ENCODE measurements at regions not wholly inside any gene's neighbourhood (a gene's known extent, or its start where the extent isn't known, plus 50 kb on each side); places are given as distances from the start of the nearest gene placed in this dataset.

DNA sequence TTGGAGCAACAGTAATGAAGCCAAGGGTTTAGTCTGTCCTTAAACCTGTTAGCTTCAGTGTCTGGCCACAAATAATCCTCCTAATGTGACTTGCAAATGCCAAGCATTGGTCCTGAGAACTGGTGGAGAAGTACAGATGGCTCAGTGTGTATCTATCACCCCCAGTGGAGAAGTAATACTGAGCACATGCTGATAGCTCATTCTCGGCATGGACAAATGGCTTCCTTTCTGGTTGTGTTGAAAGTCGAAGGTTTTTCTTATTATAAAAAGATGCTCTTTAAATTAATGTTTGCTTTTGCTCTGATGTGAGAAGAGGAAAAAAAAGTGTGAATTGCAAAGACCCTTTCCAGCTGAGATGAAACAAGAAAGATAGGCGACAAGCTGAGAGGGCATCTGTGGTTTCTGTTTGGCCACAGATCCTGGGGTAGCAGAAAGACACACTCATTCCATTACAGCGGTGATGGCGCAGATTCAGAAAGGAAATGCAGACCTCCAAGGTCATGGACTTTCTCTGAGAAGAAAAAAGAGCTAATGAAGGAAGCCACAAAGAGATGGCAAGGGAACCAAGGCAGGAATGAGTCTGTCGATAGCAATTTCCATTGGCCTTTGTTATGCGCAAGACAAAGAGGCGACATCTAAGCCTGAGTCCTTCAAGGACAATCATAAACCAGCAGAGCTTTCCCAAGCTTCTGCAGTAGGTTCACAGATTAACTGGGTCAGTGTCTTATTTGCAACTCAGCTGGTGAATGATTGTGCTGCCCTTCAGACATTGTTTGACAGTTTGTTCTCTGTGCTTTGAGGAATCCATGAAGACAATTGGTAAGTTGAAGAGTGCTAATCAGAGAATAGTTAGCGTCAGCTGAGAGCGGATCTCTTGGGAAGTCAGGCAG lies 155.5 kb upstream of the RGS6 start:
- TF ChIP-seq POLR2A (IDR thresholded peaks at IDR 0.05): no peak
- no peak for TF ChIP-seq POLR2AphosphoS5 (IDR thresholded peaks at IDR 0.05)
- Histone ChIP-seq H3K27me3 (replicated peaks; ENCODE audit: insufficient read depth) (no peaks in the 10 kb centered on the region), H3K4me1 (replicated peaks) (no peaks in the 10 kb centered on the region), H3K27ac (no peak overlapping the region), H3K36me3 (no peaks in the 10 kb centered on the region), H3K9me3 (no peaks in the 10 kb centered on the region), H3K4me3 (no peak overlapping the region)
- intact Hi-C loops (cut with DNase I): no loop called here
- 67% methylated on average over 10 of the region's 10 CpGs for WGBS
- DNase-seq (ENCODE audit: low spot score): no peak

DNA sequence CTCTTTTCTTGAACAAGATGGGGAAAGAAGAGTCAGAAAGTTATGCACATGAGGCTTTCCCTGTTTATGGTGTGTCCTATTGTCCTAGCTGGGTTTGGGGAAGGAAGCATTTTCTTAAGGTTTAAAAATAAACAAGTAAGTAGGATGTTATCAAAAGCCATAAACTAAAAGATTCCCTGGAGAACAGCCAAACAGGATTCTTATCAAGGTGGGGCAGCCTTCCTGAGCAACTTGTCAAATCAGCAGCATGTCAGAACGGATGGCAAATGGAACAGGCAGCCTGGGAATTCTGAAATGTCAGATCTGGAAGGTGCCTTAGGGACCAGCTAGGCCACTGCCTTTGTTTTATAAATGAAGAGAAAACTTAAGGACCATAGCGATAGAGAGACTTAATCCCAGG lies 152.2 kb upstream of the RGS6 start:
- no peak overlapping the region for H3K27ac ChIP-seq
- H3K9me3 ChIP-seq: no peaks in the 10 kb centered on the region
- H3K4me3 ChIP-seq: no peak overlapping the region
- intact Hi-C loops (cut with DNase I): no loop called here
- no peaks in the 10 kb centered on the region for H3K27me3 ChIP-seq (replicated peaks; ENCODE audit: insufficient read depth)
- no peak for TF ChIP-seq POLR2AphosphoS5 (IDR thresholded peaks at IDR 0.05)
- TF ChIP-seq POLR2A (IDR thresholded peaks at IDR 0.05): no peak
- TF ChIP-seq, protein P1, sequence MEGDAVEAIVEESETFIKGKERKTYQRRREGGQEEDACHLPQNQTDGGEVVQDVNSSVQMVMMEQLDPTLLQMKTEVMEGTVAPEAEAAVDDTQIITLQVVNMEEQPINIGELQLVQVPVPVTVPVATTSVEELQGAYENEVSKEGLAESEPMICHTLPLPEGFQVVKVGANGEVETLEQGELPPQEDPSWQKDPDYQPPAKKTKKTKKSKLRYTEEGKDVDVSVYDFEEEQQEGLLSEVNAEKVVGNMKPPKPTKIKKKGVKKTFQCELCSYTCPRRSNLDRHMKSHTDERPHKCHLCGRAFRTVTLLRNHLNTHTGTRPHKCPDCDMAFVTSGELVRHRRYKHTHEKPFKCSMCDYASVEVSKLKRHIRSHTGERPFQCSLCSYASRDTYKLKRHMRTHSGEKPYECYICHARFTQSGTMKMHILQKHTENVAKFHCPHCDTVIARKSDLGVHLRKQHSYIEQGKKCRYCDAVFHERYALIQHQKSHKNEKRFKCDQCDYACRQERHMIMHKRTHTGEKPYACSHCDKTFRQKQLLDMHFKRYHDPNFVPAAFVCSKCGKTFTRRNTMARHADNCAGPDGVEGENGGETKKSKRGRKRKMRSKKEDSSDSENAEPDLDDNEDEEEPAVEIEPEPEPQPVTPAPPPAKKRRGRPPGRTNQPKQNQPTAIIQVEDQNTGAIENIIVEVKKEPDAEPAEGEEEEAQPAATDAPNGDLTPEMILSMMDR (IDR thresholded peaks at IDR 0.05): no peak
- no peak for DNase-seq (ENCODE audit: low spot score)
- no peaks in the 10 kb centered on the region for H3K4me1 ChIP-seq (replicated peaks)
- H3K36me3 ChIP-seq: no peaks in the 10 kb centered on the region
- 40% methylated on average over 2 of the region's 2 CpGs for WGBS

DNA sequence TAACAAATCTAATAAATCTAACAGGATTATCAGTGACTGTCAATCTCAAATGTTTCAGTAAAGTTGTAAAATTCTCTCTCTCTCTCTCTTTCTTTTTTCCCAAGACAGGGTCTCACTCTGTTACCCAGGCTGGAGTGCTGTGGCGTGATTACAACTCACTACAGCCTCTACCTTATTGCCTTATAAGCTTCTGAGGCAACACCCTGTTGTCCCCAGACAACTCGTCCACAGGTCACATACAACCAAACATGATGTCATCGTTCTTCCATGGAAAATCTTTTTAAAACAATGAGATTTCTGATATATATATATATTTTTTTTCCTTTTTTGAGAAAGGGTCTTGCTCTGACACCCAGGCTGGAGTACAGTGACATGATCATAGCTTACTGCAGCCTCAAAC lies 151.4 kb upstream of the RGS6 start:
- Histone ChIP-seq H3K9me3 (no peaks in the 10 kb centered on the region), H3K4me3 (no peak overlapping the region), H3K4me1 (replicated peaks) (no peaks in the 10 kb centered on the region), H3K27me3 (replicated peaks; ENCODE audit: insufficient read depth) (no peaks in the 10 kb centered on the region), H3K27ac (no peak overlapping the region), H3K36me3 (no peaks in the 10 kb centered on the region)
- 60% methylated on average over 3 of the region's 3 CpGs for WGBS
- TF ChIP-seq POLR2AphosphoS5 (IDR thresholded peaks at IDR 0.05) (no peak), POLR2A (IDR thresholded peaks at IDR 0.05) (no peak)
- TF ChIP-seq, protein P1 (IDR thresholded peaks at IDR 0.05): no peak
- intact Hi-C loops (cut with DNase I): no loop called here
- no peak for DNase-seq (ENCODE audit: low spot score)

DNA sequence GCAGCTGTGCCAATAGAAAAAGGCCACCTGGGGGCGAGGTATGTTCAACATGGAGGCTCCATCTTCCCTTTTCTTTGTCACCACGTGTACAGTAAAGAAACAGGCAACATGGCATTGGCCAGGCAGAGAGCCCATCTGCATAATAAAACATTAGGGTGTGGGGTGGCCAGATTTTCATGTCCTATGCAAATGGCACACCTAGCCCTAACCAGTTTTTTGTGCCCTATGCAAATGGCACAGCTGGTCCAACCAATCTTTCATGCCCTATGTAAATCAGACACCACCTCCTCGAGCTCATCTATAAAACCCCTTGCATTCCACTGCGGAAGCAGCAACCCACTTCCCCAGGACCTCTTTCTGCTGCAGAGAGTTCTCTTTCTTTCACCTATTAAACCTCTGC lies 149.1 kb upstream of the RGS6 start:
- Histone ChIP-seq H3K36me3 (no peaks in the 10 kb centered on the region), H3K27ac (no peak overlapping the region), H3K4me1 (replicated peaks) (no peaks in the 10 kb centered on the region), H3K27me3 (replicated peaks; ENCODE audit: insufficient read depth) (no peaks in the 10 kb centered on the region), H3K4me3 (no peak overlapping the region), H3K9me3 (no peaks in the 10 kb centered on the region)
- 65% methylated on average over 4 of the region's 4 CpGs for WGBS
- intact Hi-C loops (cut with DNase I): no loop called here
- TF ChIP-seq POLR2A (IDR thresholded peaks at IDR 0.05) (no peak), POLR2AphosphoS5 (IDR thresholded peaks at IDR 0.05) (no peak)
- TF ChIP-seq, protein P1 (IDR thresholded peaks at IDR 0.05): no peak
- no peak for DNase-seq (ENCODE audit: low spot score)

DNA sequence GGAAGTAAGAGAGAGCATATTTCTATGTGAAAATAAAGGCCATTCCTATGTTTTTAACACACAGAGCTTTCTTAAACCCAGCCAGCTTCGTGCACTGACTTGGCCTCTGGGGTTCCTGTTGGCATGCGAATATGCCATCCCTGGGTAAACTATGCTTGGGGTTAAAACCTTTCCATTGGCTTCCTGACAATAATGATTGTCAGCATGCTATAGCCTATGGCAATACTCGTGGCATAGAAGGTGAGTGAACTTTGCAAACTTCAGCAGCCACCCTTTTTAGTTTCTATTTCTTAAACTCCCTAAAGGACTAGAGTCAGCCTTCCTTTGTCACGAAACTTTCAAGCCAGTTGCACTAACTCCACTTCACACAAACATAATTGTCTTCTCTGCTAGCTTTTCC lies 148.4 kb upstream of the RGS6 start:
- H3K4me1 ChIP-seq (replicated peaks): no peaks in the 10 kb centered on the region
- DNase-seq (ENCODE audit: low spot score): no peak
- no peaks in the 10 kb centered on the region for H3K9me3 ChIP-seq
- TF ChIP-seq POLR2AphosphoS5 (IDR thresholded peaks at IDR 0.05): no peak
- TF ChIP-seq, protein P1 (IDR thresholded peaks at IDR 0.05): no peak
- TF ChIP-seq POLR2A (IDR thresholded peaks at IDR 0.05): no peak
- H3K4me3 ChIP-seq: no peak overlapping the region
- intact Hi-C loops (cut with DNase I): no loop called here
- H3K36me3 ChIP-seq: no peaks in the 10 kb centered on the region
- H3K27ac ChIP-seq: no peak overlapping the region
- 41% methylated on average over 4 of the region's 4 CpGs for WGBS
- no peaks in the 10 kb centered on the region for H3K27me3 ChIP-seq (replicated peaks; ENCODE audit: insufficient read depth)

Measured in prostate gland (tissue), 2 donors.